NCI-H748 treated with DMSO at 0.1 percent for 48 hours (cell line): ENCODE measurements at regions not wholly inside any gene's neighbourhood (a gene's known extent, or its start where the extent isn't known, plus 50 kb on each side); places are given as distances from the start of the nearest gene placed in this dataset.

Experiments used
- DNase-seq: peaks from one replicate; lab custom pipeline; 2025; lab: John Stamatoyannopoulos, UW

GRCh38 chr9:19597176-19597575 is 188.4 kb downstream of the ACER2 start:
- no peak for DNase-seq

GRCh38 chr9:19595003-19595402 is 186.2 kb downstream of the ACER2 start:
- no peak for DNase-seq

- no peak for DNase-seq
Observed at GRCh38 chr9:19587678-19588077, 178.9 kb downstream of the ACER2 start.

- DNase-seq, result no peak
Observed at GRCh38 chr9:19583890-19584289, 175.1 kb downstream of the ACER2 start.

DNA sequence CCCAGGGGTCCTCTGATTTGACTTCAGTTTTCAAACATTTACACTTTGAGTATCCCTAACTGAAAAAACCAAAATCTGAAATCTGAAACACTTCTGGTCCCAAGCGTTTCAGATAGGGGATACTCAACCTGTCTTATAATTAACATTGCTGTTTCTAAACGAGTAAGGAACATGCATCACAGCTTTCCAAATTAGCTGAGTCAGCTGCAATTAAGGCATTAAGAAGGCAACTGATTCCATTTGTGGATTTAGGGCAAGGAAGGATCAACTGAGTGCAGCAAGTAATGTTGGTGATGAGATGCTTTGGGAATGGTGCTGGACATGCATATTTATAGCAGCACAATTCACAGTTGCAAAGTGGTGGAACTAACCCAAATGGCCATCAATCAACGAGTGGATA is 168.6 kb downstream of the ACER2 start:
- no peak for DNase-seq

DNA sequence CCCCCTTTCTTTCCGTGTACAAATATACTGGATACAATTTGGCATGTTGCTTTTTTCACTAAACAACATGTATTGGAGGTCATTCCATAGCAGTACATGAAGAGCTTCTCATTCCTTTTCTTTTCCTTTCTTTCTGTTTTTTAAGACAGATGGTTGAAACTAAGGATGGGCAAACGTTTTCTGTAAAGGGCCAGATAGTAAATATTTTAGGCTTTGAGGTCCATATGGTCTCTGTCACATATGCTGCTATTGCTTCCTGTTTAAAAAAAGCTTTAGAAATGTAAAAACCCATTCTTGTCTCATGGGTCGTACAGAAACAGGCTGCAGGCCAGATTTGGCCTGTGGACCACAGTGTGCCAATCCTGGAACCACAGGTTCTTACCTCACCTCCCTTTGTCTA is 160.1 kb downstream of the ACER2 start:
- no peak for DNase-seq

GRCh38 chr9:19564396-19565061 is 155.7 kb downstream of the ACER2 start:
- no peak for DNase-seq

GRCh38 chr9:19555214-19555613 is 146.4 kb downstream of the ACER2 start:
- no peak for DNase-seq

- no peak for DNase-seq
Observed at GRCh38 chr9:19554529-19554928, 145.7 kb downstream of the ACER2 start.

GRCh38 chr9:19553441-19553840 is 144.6 kb downstream of the ACER2 start:
- no peak for DNase-seq

- no peak for DNase-seq
Observed at GRCh38 chr9:19552282-19553105, 143.7 kb downstream of the ACER2 start.

DNA sequence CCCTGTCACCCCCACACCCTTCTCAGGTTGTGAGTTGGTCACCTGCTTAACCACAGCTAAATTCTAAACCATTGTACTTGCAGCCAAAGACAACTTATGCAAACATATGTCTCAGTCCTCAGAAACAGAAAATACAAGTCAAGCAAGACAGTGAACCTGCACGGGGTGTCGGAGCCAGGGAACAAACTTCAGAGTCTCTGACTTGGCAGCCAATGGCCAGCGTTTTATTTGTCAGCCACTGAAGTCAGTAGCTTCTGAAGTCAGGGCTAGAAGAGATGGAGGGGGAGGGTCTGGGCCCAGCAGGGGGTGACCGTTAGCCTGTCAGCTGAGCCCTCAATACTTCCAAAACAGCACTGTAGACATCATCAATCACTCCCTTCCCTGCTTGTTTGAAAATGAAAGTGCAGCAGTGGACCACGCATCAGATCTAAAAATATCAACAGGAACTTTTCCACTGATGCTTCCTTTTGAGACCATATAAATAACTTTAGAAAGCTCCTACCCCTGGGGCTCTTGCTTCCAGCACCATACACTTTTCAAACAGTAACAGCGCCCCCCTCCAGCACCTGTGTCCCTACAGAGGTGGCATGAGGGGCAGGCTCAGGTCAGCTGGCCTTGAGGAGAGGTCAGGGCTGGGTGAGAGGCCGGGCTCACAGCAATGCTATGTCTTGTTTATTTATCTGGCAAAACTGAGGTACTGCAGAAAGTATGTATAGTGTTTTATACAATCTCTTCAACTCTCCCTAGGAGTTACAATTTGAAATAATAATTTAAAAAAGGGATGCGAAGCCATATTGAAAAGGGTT is 142.5 kb downstream of the ACER2 start:
- peak; percentile 36 for DNase-seq

GRCh38 chr9:19550009-19550408 is 141.2 kb downstream of the ACER2 start:
- DNase-seq, result peak; percentile 30

DNA sequence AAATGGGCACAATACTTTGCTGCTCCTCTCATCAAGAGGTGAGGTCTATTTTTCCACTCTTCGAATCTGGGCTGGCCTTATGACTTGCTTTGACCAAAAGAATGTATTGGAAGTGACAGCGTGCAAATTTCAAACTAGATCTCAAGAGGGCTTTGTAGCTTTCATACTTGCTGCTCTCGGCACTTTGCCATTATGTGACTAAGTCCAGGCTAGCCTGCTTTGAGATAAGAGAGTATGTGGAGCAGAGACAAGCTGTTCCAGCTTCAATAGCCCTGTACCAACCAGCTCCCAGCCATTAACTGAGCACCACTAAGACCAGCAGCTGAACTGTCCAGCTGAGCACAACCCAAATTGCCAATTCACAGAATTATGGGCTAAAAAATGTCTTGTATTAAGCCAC is 124.6 kb downstream of the ACER2 start:
- no peak for DNase-seq

DNA sequence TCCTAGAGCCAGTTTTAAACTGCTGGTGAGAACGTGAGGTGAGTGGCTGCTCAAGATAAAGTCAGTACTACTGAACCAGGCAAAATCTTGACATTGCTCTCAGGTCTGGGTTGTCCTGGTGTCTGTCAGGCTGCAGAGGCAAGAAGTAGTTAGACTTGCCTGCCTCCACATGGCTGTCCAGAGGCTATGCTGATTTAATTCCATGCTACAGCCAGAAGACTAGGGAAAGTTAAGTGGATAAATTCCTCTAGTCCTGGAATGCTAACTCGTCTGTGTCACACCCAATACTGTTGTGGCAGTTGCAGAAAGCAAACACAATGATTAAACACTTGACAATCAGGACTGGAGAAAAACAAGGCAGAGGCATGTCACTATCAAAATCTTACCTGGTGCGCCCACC is 118.9 kb downstream of the ACER2 start:
- no peak for DNase-seq

GRCh38 chr9:19522558-19522957 is 113.7 kb downstream of the ACER2 start:
- no peak for DNase-seq

- DNase-seq, result no peak
Observed at GRCh38 chr9:19521205-19521604, 112.4 kb downstream of the ACER2 start.

- DNase-seq, result peak; percentile 15
Observed at GRCh38 chr9:19517202-19517942, 108.6 kb downstream of the ACER2 start.

- DNase-seq, result no peak
Observed at GRCh38 chr9:19516348-19516747, 107.5 kb downstream of the ACER2 start.

GRCh38 chr9:19513671-19514275 is 105.0 kb downstream of the ACER2 start:
- no peak for DNase-seq

DNA sequence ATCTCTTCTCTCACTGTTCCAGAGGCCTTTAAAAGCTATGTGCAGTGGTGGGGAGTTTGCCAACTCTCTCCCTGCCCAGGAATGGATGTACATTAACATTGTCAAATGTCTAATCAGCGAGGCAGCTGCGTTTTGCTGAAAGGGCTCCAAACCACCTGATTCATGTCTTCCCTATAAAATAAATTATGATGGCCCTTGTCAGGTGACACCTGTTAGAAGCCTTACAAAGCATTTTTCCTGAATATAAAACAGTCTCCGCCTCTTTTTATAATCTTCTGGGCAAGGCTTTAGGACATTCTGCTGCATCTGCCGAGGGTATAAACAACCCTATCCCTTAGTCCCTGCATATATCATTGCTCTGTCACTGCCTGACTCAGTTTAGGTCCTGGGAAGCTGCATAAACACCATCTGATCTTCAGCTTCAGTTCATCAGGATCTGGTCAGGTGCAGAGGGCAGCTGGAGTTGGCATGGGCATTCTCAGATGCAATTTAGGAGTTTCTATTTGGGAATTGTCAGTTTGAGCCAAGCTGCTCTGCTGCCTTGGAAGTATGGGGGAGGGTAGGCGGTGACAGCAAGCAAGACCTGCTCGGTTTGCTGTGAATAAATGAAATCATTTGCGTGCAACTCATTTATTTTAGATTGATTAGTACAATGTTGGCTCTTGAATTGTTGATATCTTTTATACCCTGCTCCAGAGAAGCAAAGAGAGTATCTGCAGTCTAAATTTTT is 103.5 kb downstream of the ACER2 start:
- DNase-seq, result no peak
